Mammary epithelial cell (primary cell): ENCODE measurements at regions not wholly inside any gene's neighbourhood (a gene's known extent, or its start where the extent isn't known, plus 50 kb on each side); places are given as distances from the start of the nearest gene placed in this dataset.

ENCODE experiments used
- EZH2 ChIP-seq: IDR thresholded peaks from 2 replicates; pipeline ENCODE4 v1.6.1; 2012; ENCODE audit warnings: low read length, inconsistent platforms, borderline replicate concordance
- TF ChIP-seq, protein P1 (sequence below), 2 donors: IDR thresholded peaks in 1 of 2; conservative IDR thresholded peaks in 1 of 2; 2 replicates each; pipeline ENCODE4 v1.5.1; 2011 to 2012; ENCODE audit warnings: inconsistent platforms in 2 of 2, low read length in 2 of 2, mild to moderate bottlenecking in 2 of 2, control low read depth in 1 of 2, low read depth in 1 of 2; ENCODE audit not compliant: insufficient read depth in 1 of 2; ENCODE audit errors: extremely low read depth in 1 of 2

DNA sequence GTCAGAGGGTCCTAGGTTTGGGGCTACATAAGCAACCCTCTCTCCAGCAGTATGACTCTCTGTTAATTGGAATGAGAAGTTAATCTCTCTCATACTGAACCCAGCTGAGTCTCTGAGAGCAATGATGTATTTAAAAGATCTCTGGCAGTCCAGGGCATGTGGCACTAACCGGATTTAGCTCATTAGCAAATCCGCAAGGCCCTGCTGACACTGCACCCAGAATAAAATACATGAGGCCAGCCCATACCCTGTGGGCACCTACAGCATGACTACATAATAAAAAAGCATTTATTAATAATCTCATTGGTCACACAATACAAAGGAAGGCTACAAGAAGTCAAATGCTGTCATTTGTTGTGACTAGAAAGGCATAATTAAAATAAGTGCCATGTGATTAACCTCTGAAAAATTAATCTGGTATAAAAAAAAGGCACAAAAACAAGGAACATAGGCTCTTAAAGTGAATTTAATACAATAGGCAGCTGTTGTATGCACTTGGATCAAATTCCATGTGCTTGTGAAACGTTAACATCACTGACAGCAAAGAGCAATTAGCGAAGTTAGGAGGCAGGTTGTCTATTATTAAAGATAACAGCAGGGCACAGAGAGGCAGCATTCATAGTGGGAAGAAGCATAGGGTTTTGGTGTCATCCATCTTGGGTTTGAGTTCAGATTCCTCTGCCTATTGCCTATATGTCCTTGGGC, 381.2 kb downstream of the WDR72 start:
- TF ChIP-seq, protein P1, sequence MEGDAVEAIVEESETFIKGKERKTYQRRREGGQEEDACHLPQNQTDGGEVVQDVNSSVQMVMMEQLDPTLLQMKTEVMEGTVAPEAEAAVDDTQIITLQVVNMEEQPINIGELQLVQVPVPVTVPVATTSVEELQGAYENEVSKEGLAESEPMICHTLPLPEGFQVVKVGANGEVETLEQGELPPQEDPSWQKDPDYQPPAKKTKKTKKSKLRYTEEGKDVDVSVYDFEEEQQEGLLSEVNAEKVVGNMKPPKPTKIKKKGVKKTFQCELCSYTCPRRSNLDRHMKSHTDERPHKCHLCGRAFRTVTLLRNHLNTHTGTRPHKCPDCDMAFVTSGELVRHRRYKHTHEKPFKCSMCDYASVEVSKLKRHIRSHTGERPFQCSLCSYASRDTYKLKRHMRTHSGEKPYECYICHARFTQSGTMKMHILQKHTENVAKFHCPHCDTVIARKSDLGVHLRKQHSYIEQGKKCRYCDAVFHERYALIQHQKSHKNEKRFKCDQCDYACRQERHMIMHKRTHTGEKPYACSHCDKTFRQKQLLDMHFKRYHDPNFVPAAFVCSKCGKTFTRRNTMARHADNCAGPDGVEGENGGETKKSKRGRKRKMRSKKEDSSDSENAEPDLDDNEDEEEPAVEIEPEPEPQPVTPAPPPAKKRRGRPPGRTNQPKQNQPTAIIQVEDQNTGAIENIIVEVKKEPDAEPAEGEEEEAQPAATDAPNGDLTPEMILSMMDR (conservative IDR thresholded peaks at IDR 0.05 in 1 of 2, IDR thresholded peaks at IDR 0.05 in 1 of 2; ENCODE audit: extremely low read depth in 1 of 2, insufficient read depth in 1 of 2, low read depth in 1 of 2, low read length in 2 of 2) = no peak
- no peak for TF ChIP-seq EZH2
